OCI-LY7 (cell line): ENCODE measurements at regions not wholly inside any gene's neighbourhood (a gene's known extent, or its start where the extent isn't known, plus 50 kb on each side); places are given as distances from the start of the nearest gene placed in this dataset.

Experiments used
- BruUV-seq: library from RNA; stranded (reverse); fragments of 400-500 nt; replicated peaks from 2 replicates; lab custom pipeline; 2021; lab: Mats Ljungman, UMichigan
- CTCF ChIA-PET: fragments of 300-600 bp; sonication (Branson Sonifier 250); formaldehyde crosslinking; loops from one replicate; lab custom pipeline; 2022; ENCODE audit warnings: antibody characterized with exemption; ENCODE audit not compliant: unreplicated experiment; lab: Charles Lee
- POLR2A ChIA-PET: fragments of 300-600 bp; sonication (Branson Sonifier 250); formaldehyde crosslinking; loops from one replicate; lab custom pipeline; 2022; ENCODE audit warnings: antibody characterized with exemption; lab: Charles Lee
- DNase-seq: peaks from one replicate; pipeline ENCODE4 v3.0.0-alpha.2; 2015; ENCODE audit warnings: low spot score
- H2AFZ ChIP-seq: fragments of 200-600 bp; sonication (generic), shearing (Covaris generic); 2 replicates; pipeline ENCODE4 v1.6.1; 2014; ENCODE audit warnings: mild to moderate bottlenecking, antibody characterized with exemption, low read length, moderate library complexity
- H3K27ac ChIP-seq: fragments of 200-600 bp; sonication (generic); 2 replicates; pipeline ENCODE4 v1.5.1; 2014; ENCODE audit warnings: mixed run types, low read depth, mild to moderate bottlenecking, moderate library complexity, low read length, inconsistent platforms; ENCODE audit not compliant: poor library complexity, severe bottlenecking
- H3K36me3 ChIP-seq: fragments of 200-600 bp; sonication (generic); 2 replicates; pipeline ENCODE4 v1.6.1; 2014; ENCODE audit warnings: mild to moderate bottlenecking, antibody characterized with exemption, low read length, moderate library complexity, mixed read lengths; ENCODE audit not compliant: insufficient read depth
- H3K4me1 ChIP-seq: fragments of 200-600 bp; sonication (generic); 2 replicates; pipeline ENCODE4 v1.5.1; 2014; ENCODE audit warnings: mild to moderate bottlenecking, low read length; ENCODE audit not compliant: insufficient read depth, poor library complexity, severe bottlenecking
- H3K4me2 ChIP-seq: fragments of 200-600 bp; sonication (generic); 2 replicates; pipeline ENCODE4 v1.6.1; 2014; ENCODE audit warnings: mild to moderate bottlenecking, low read length
- H3K4me3 ChIP-seq: fragments of 200-600 bp; sonication (generic); 2 replicates; pipeline ENCODE4 v1.5.1; 2014; ENCODE audit warnings: mild to moderate bottlenecking, low read depth, low read length; ENCODE audit not compliant: poor library complexity, severe bottlenecking
- H3K79me2 ChIP-seq: fragments of 200-600 bp; sonication (generic); 2 replicates; pipeline ENCODE4 v1.6.1; 2016; ENCODE audit warnings: low read depth, mild to moderate bottlenecking, low read length, moderate library complexity, mixed read lengths; ENCODE audit not compliant: insufficient read depth
- H3K9me2 ChIP-seq: fragments of 200-600 bp; sonication (generic); 2 replicates; pipeline ENCODE4 v1.6.1; 2016; ENCODE audit warnings: mild to moderate bottlenecking, low read length, mixed read lengths; ENCODE audit not compliant: insufficient read depth
- H3K9me3 ChIP-seq: fragments of 200-600 bp; sonication (generic); 2 replicates; pipeline ENCODE4 v1.6.1; 2014; ENCODE audit warnings: mild to moderate bottlenecking, mixed run types, low read length, mixed read lengths
- H4K20me1 ChIP-seq: fragments of 200-600 bp; sonication (generic); 2 replicates; pipeline ENCODE4 v1.6.1; 2014; ENCODE audit warnings: mild to moderate bottlenecking, antibody characterized with exemption, low read length, moderate library complexity, mixed read lengths; ENCODE audit not compliant: insufficient read depth
- CTCF ChIP-seq: fragments of 200-600 bp; sonication (generic); conservative IDR thresholded peaks from 2 replicates; pipeline ENCODE4 v1.5.1; 2014; ENCODE audit warnings: mild to moderate bottlenecking, antibody characterized with exemption, low read length, moderate library complexity, mixed read lengths
- EZH2phosphoT487 ChIP-seq: fragments of 200-600 bp; sonication (generic); IDR thresholded peaks from 2 replicates; pipeline ENCODE4 v1.6.1; 2018; ENCODE audit warnings: low read depth, borderline replicate concordance, mild to moderate bottlenecking, mixed run types, antibody characterized with exemption, low read length, moderate library complexity, mixed read lengths
- intact Hi-C: fragments of 100-400 bp; cut with micrococcal nuclease; formaldehyde crosslinking; loops from one replicate; pipeline ENCODE4 v1.10.0; 2022; ENCODE audit not compliant: unreplicated experiment

GRCh38 chr19:28520998-28521568 lies 691.9 kb downstream of the UQCRFS1 start:
- Histone ChIP-seq H3K79me2 (no peaks in the 10 kb centered on the region), H3K9me3 (peaks cover 2% of the 10 kb centered on the region), H3K4me3 (no peak overlapping the region), H2AFZ (no peak overlapping the region), H3K36me3 (no peaks in the 10 kb centered on the region), H3K27ac (no peak overlapping the region), H3K4me1 (peaks cover 4% of the 10 kb centered on the region), H4K20me1 (no peaks in the 10 kb centered on the region), H3K4me2 (no peak overlapping the region), H3K9me2 (no peaks in the 10 kb centered on the region)
- ChIA-PET CTCF (no interaction called here), POLR2A (interaction anchor here (0.6 kb wide), 1 partner anchor 41 kb away, joined by 6 read pairs; no protein-coding TSS in a partner anchor)
- intact Hi-C loops: no loop called here
- BruUV-seq: no TSS peak
- TF ChIP-seq EZH2phosphoT487 (no peak), CTCF (no peak)
- no peak for DNase-seq

DNA sequence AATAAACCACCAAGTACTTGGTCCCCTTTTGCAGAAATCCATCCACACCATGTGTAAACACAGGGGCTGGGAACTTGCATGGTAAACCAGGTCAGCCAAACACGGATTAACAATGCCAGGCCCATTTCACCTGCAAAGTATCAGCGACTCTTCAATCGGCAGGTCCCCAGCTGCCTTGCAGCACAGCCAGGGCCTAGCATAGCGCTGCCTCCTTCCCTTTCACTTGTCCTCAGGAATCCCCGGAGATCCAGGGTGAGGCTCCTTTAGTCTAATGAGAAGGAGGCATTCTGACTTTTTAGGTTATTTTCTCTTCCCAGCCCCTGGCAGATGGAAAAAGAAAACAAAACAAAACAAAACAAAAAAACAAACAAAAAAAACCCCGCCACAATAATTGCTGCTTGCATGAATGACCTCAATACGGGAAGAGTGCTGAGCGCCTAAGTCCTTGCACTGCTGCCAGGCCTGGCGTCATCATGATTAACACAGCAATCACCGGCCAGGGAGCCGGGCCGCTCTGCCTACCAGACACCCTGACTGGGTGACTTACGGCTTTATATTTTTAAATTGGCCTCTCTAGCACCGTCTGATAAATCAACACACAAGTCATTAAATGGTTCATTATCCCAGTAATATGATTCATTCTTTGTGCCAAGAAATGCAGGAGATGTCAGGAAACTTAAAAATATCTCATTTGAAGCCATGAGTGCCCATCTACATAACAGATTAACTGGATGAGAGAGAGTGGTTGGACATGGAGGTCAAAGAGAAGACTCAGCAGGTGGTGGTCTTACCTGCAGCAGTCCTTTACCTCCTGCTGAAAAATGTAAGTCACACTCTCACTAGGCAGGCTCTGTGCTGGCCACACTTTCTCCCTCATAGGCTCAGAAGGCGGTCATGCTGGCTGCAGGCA lies 692.7 kb downstream of the UQCRFS1 start:
- Histone ChIP-seq H3K9me3 (no peaks in the 10 kb centered on the region), H3K79me2 (no peaks in the 10 kb centered on the region), H3K4me3 (no peak overlapping the region), H2AFZ (no peak overlapping the region), H3K4me1 (peaks cover 4% of the 10 kb centered on the region), H3K27ac (no peak overlapping the region), H3K36me3 (no peaks in the 10 kb centered on the region), H4K20me1 (no peaks in the 10 kb centered on the region), H3K9me2 (no peaks in the 10 kb centered on the region), H3K4me2 (no peak overlapping the region)
- intact Hi-C loops: no loop called here
- ChIA-PET POLR2A (no interaction called here), CTCF (no interaction called here)
- DNase-seq: no peak
- TF ChIP-seq EZH2phosphoT487 (no peak), CTCF (no peak)
- no TSS peak for BruUV-seq
